Endodermal cell (in vitro differentiated cells): ENCODE measurements at regions not wholly inside any gene's neighbourhood (a gene's known extent, or its start where the extent isn't known, plus 50 kb on each side); places are given as distances from the start of the nearest gene placed in this dataset.
"Not testable (repeated sequence)": the region's sequence is repeated elsewhere in the genome, so short reads cannot be mapped to it uniquely, and the experiment has no call there.

Source experiments
- DNase-seq: peaks from one replicate; pipeline ENCODE4 v3.0.0-alpha.2; 2017
- H3K27ac ChIP-seq: 2 replicates; pipeline ENCODE4 v1.5.1; 2013; ENCODE audit warnings: mild to moderate bottlenecking, low read depth, low read length, moderate library complexity
- H3K27me3 ChIP-seq: 2 replicates; pipeline ENCODE4 v1.6.1; 2013; ENCODE audit warnings: mild to moderate bottlenecking, low read length, moderate library complexity; ENCODE audit not compliant: insufficient read depth, control insufficient read depth, poor library complexity, severe bottlenecking
- H3K36me3 ChIP-seq: 2 replicates; pipeline ENCODE4 v1.7.0; 2013; ENCODE audit warnings: mild to moderate bottlenecking, low read length, moderate library complexity; ENCODE audit not compliant: control insufficient read depth, insufficient read depth
- H3K4me1 ChIP-seq: one replicate; pipeline ENCODE4 v1.7.0; 2013; ENCODE audit warnings: low read length; ENCODE audit not compliant: control insufficient read depth, insufficient read depth
- H3K4me3 ChIP-seq: 2 replicates; pipeline ENCODE4 v1.5.1; 2013; ENCODE audit warnings: mild to moderate bottlenecking, low read length, moderate library complexity
- H3K9ac ChIP-seq: 2 replicates; pipeline ENCODE4 v1.6.1; 2013; ENCODE audit warnings: mild to moderate bottlenecking, low read length, moderate library complexity; ENCODE audit not compliant: poor library complexity, severe bottlenecking; ENCODE audit errors: extremely low read depth
- H3K9me3 ChIP-seq: 2 replicates; pipeline ENCODE4 v1.6.1; 2013; ENCODE audit warnings: mild to moderate bottlenecking, low read length, moderate library complexity; ENCODE audit not compliant: control insufficient read depth
- H3K27ac Mint-ChIP-seq: 2 replicates; pipeline ENCODE4 v1.8.0; 2020; ENCODE audit warnings: mixed read lengths
- H3K27me3 Mint-ChIP-seq: 2 replicates; pipeline ENCODE4 v1.8.0; 2021; ENCODE audit warnings: mild to moderate bottlenecking, mixed read lengths; ENCODE audit not compliant: insufficient read depth
- H3K36me3 Mint-ChIP-seq: 2 replicates; pipeline ENCODE4 v1.8.0; 2020; ENCODE audit warnings: low read depth, mixed read lengths
- H3K4me1 Mint-ChIP-seq: 2 replicates; pipeline ENCODE4 v1.8.0; 2020; ENCODE audit warnings: mixed read lengths
- H3K4me3 Mint-ChIP-seq: 2 replicates; pipeline ENCODE4 v1.8.0; 2020; ENCODE audit warnings: mild to moderate bottlenecking, moderate library complexity, mixed read lengths
- H3K9me3 Mint-ChIP-seq: 2 replicates; pipeline ENCODE4 v1.8.0; 2020; ENCODE audit warnings: mild to moderate bottlenecking, mixed read lengths
- WGBS, 2 experiments: methylation state at CpG; one replicate each; pipeline versions ENCODE4 v1.1.5 to v1.1.7; 2013; ENCODE audit warnings: missing lambda C conversion rate in 2 of 2, mixed read lengths in 1 of 2; ENCODE audit not compliant: insufficient coverage in 1 of 2, insufficient read length in 1 of 2; 5-methylcytosine and 5-hydroxymethylcytosine counted together
- TF ChIP-seq, protein P1 (sequence below): fragments of 200-600 bp; sonication (generic); conservative IDR thresholded peaks from 2 replicates; pipeline ENCODE4 v1.5.0; 2021; ENCODE audit warnings: antibody characterized with exemption, mild to moderate bottlenecking

DNA sequence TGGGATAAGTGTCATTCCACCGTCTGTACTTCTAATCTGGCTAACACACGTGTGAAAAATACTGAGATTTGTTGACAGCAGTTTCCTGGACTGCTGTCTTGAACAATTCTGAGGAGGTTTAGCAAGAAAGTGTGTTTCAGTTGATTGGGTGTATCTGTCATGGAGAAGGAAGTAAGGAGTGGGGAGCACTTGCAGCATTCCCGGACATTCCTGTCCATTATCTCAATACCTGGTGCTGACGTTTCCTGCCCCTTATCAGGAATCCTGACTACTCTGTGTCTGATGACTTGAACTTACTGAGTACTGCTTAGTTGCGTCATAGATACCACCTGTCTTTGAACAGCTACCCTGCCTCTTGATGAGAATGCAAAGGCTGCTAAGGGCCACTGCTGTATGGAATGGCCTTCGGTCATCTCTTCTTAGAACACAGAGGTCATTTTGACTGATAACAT, 72.0 kb upstream of the VKORC1L1 start:
- H3K36me3 Mint-ChIP-seq = no peaks in the 10 kb centered on the region
- no peaks in the 10 kb centered on the region for H3K4me1 ChIP-seq
- no peaks in the 10 kb centered on the region for H3K9me3 ChIP-seq
- H3K27me3 ChIP-seq = no peaks in the 10 kb centered on the region
- H3K9me3 Mint-ChIP-seq = no peaks in the 10 kb centered on the region
- TF ChIP-seq, protein P1, sequence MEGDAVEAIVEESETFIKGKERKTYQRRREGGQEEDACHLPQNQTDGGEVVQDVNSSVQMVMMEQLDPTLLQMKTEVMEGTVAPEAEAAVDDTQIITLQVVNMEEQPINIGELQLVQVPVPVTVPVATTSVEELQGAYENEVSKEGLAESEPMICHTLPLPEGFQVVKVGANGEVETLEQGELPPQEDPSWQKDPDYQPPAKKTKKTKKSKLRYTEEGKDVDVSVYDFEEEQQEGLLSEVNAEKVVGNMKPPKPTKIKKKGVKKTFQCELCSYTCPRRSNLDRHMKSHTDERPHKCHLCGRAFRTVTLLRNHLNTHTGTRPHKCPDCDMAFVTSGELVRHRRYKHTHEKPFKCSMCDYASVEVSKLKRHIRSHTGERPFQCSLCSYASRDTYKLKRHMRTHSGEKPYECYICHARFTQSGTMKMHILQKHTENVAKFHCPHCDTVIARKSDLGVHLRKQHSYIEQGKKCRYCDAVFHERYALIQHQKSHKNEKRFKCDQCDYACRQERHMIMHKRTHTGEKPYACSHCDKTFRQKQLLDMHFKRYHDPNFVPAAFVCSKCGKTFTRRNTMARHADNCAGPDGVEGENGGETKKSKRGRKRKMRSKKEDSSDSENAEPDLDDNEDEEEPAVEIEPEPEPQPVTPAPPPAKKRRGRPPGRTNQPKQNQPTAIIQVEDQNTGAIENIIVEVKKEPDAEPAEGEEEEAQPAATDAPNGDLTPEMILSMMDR = no peak
- H3K27ac Mint-ChIP-seq = no peak overlapping the region
- no peaks in the 10 kb centered on the region for H3K36me3 ChIP-seq
- peaks cover 4% of the 10 kb centered on the region for H3K4me1 Mint-ChIP-seq
- H3K9ac ChIP-seq = no peak overlapping the region
- no peak overlapping the region for H3K4me3 ChIP-seq
- no peak overlapping the region for H3K27ac ChIP-seq
- DNase-seq = no peak
- H3K27me3 Mint-ChIP-seq = no peaks in the 10 kb centered on the region
- WGBS, 2 experiments = 82 to 90% methylated on average over 6 of the region's 6 CpGs
- no peak overlapping the region for H3K4me3 Mint-ChIP-seq

DNA sequence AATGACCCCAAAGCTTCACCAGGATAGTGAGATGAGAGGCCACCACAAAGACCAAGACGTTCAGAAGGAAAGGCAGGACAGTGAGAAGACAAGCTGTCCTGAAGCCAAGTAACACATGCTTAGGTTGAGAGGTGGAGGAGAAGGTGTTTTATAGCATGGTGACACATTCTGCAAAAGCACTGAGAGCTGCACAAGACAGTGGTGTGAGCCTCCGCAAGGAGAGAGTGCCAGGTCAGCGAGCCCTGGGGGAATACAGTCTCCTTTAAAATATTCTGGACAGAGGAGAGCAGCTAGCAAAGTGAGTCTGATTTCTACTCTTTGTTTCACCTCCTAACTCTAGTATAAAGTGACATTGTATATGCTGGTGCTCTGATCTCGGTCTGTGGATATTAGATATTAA, 68.0 kb upstream of the VKORC1L1 start:
- no peaks in the 10 kb centered on the region for H3K9me3 ChIP-seq
- no peaks in the 10 kb centered on the region for H3K36me3 ChIP-seq
- H3K27me3 ChIP-seq = no peaks in the 10 kb centered on the region
- no peaks in the 10 kb centered on the region for H3K9me3 Mint-ChIP-seq
- no peaks in the 10 kb centered on the region for H3K36me3 Mint-ChIP-seq
- no peaks in the 10 kb centered on the region for H3K4me1 ChIP-seq
- H3K27me3 Mint-ChIP-seq = no peaks in the 10 kb centered on the region
- no peaks in the 10 kb centered on the region for H3K4me1 Mint-ChIP-seq
- no peak overlapping the region for H3K27ac Mint-ChIP-seq
- TF ChIP-seq, protein P1 = no peak
- no peak overlapping the region for H3K4me3 ChIP-seq
- H3K9ac ChIP-seq = no peak overlapping the region
- H3K4me3 Mint-ChIP-seq = no peak overlapping the region
- 87 to 93% methylated on average over 3 to 4 of the region's 4 CpGs for WGBS, 2 experiments
- no peak for DNase-seq
- H3K27ac ChIP-seq = no peak overlapping the region

DNA sequence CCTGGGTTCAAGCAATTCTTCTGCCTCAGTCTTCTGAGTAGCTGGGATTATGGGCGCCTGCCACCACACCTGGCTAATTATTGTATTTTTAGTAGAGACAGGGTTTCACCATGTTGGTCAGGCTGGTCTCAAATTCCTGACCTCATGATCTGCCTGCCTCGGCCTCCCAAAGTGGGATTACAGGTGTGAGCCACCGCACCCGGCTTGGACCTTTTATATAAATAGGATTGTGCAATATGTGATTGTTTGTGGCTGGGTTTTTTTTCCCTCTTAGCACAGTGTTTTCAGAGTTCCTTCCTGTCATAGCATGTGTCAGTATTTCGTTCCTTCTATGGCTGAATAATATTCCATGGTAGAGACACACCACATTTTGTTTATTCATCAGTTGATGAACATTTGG, 65.8 kb upstream of the VKORC1L1 start:
- not testable (repeated sequence) for H3K27me3 Mint-ChIP-seq, H3K27ac ChIP-seq, DNase-seq, H3K27ac Mint-ChIP-seq, H3K36me3 ChIP-seq, H3K4me1 ChIP-seq, H3K27me3 ChIP-seq, H3K9me3 Mint-ChIP-seq, H3K4me1 Mint-ChIP-seq, H3K9me3 ChIP-seq, H3K4me3 ChIP-seq, H3K4me3 Mint-ChIP-seq, H3K36me3 Mint-ChIP-seq, H3K9ac ChIP-seq
- 98 to 100% methylated on average over 1 to 5 of the region's 5 CpGs for WGBS, 2 experiments

DNA sequence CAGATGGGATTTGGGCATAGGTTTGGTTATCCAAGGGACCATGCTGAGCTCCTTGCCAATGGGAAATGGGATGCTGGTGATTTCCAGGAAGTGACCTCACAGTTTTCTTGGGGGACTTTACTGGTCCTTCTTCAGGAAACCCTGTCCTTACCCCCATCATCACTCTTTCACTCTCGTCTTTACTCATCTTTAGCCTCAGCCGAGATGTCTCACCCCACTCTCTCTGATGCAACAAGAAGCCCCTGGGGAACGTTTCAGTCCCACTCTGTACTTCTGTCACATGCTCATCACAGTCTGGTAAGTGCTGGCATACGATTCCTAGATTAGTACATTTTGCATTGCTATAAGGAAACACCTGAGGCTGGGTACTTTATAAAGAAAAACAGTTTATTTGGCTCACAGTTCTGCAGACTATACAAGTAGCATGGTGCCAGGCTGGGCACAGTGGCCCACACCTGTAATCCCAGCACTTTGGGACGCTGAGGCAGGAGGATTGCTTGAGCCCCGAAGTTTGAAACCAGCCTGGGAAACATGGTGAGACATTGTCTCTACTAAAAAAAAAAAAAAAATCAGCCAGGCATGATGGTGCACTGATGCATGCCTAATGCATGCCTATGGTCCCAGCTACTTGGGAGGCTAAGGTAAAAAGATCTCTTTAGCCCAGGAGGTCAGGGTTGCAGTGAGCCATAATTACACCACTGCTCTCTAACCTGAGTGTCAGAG, 63.5 kb upstream of the VKORC1L1 start:
- DNase-seq = no peak
- H3K4me1 ChIP-seq = no peaks in the 10 kb centered on the region
- no peak overlapping the region for H3K27ac ChIP-seq
- no peak overlapping the region for H3K27ac Mint-ChIP-seq
- H3K9ac ChIP-seq = no peak overlapping the region
- H3K4me3 ChIP-seq = no peak overlapping the region
- H3K9me3 Mint-ChIP-seq = no peaks in the 10 kb centered on the region
- WGBS, 2 experiments = 83 to 86% methylated on average over 6 of the region's 6 CpGs
- H3K4me3 Mint-ChIP-seq = no peak overlapping the region
- no peaks in the 10 kb centered on the region for H3K36me3 Mint-ChIP-seq
- no peaks in the 10 kb centered on the region for H3K4me1 Mint-ChIP-seq
- H3K27me3 ChIP-seq = no peaks in the 10 kb centered on the region
- H3K9me3 ChIP-seq = no peaks in the 10 kb centered on the region
- TF ChIP-seq, protein P1 = no peak
- no peaks in the 10 kb centered on the region for H3K27me3 Mint-ChIP-seq
- H3K36me3 ChIP-seq = no peaks in the 10 kb centered on the region
